ENCODE measurements at regions not wholly inside any gene's neighbourhood (a gene's known extent, or its start where the extent isn't known, plus 50 kb on each side); places are given as distances from the start of the nearest gene placed in this dataset.

- Mint-ChIP-seq H3K4me1 (no peaks in the 10 kb centered on the region), H3K27me3 (no peaks in the 10 kb centered on the region)
- CTCF ChIA-PET, result no interaction called here
These were observed 1481.2 kb upstream of the CADM2 start for GRCh38 chr3:83477563-83477962.

DNA sequence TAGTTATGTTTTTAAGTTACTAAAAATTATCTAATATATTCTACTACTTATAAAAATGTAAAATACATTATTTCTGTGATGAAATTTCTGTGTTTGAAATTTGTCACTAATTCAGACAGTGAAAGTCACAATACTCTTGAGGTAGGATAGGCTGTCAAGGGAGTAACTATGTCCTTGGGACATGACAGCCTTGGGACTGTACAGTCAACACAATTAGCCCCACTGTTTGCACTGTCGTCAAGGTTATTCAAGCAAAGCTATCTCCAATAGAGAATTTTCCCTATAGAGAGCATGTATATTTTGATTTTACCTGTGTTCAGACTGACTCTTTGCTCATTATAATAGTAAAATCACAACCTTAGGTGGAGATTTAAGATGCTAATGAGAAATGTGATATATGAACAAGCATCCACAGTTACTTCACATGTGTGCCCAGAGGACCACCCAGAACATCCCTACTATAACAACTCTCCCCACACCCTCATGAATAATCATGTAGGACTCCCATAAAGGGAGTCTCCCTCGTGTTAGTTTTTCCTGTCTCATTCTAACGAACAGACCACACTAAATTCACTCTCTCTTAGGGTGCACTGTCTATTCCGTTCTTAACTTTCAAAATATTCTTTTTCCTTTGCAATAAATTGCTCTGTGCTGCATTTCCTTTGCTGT lies 1476.3 kb upstream of the CADM2 start:
- DNase-seq, result no peak
- Mint-ChIP-seq H3K36me3 (no peaks in the 10 kb centered on the region), H3K4me3 (no peak overlapping the region), H3K27ac (no peak overlapping the region), H3K27me3 (no peaks in the 10 kb centered on the region), H3K9me3 (peaks cover 4% of the 10 kb centered on the region), H3K4me1 (no peaks in the 10 kb centered on the region)
- CTCF ChIA-PET, result no interaction called here

More at GRCh38 chr3:83477563-83477962, 1481.2 kb upstream of the CADM2 start:
- Mint-ChIP-seq H3K9me3 (peaks cover 4% of the 10 kb centered on the region), H3K36me3 (no peaks in the 10 kb centered on the region), H3K4me3 (no peak overlapping the region), H3K27ac (no peak overlapping the region)
- DNase-seq, result no peak

GRCh38 chr3:83496462-83496861 lies 1462.3 kb upstream of the CADM2 start:
- no peak for DNase-seq
- no peak overlapping the region for H3K4me3 Mint-ChIP-seq
- CTCF ChIA-PET, result no interaction called here
- H3K27me3 Mint-ChIP-seq, result no peaks in the 10 kb centered on the region
- H3K4me1 Mint-ChIP-seq, result no peaks in the 10 kb centered on the region
- no peaks in the 10 kb centered on the region for H3K36me3 Mint-ChIP-seq
- no peaks in the 10 kb centered on the region for H3K9me3 Mint-ChIP-seq
- H3K27ac Mint-ChIP-seq, result no peak overlapping the region

DNA sequence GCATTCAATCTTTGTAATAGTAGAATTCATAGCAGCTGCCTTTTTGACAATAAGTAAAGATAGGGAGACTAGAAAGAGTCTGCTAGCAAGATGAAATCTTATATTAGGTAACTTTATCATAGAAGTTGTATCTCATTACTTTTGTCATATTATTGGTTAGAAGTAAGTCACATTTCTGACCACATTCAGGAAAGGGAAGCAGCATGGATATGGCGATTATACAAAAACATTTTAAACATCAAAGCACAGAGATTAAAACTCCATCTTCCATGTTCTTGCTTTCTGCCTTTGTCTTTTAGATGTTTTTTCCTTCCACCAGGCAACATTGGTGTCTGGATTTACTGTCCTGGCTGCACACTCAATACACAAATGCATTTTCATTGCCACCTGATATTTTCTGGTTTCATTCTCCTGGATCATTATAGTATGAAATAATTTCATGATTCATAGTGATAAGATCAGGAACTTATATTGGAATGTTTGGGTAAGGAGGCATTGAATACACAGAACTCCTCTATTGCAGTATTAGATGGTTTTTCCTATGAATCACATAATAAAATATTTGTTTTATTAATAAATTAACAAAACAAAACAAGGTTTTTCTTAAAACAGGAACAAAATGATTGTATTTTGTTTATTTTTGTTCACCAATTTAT lies 1460.3 kb upstream of the CADM2 start:
- no peaks in the 10 kb centered on the region for H3K36me3 Mint-ChIP-seq
- no peak for DNase-seq
- H3K27ac Mint-ChIP-seq, result no peak overlapping the region
- no peak overlapping the region for H3K4me3 Mint-ChIP-seq
- no peaks in the 10 kb centered on the region for H3K4me1 Mint-ChIP-seq
- peaks cover 8% of the 10 kb centered on the region for H3K9me3 Mint-ChIP-seq
- CTCF ChIA-PET, result no interaction called here
- H3K27me3 Mint-ChIP-seq, result no peaks in the 10 kb centered on the region

DNA sequence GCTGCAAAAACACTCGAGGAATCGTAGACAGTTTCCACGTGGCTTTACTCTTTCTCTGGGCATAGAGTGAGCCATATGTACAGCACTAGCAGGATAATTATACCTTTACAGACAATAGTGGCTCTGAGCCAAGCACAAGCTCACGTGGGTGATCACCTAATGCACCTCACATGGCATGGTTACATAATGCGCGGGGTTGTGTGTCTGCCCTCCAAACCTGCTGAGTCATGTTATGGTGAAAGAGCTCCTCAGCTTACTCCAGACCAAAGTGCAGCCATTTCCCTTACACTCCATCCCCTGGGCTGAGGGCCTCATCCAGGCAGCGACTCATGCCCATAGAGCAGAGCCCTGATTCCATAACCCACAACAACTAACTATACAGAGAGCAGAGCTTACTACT lies 1458.4 kb upstream of the CADM2 start:
- H3K27me3 Mint-ChIP-seq, result no peaks in the 10 kb centered on the region
- H3K4me3 Mint-ChIP-seq, result no peak overlapping the region
- H3K27ac Mint-ChIP-seq, result no peak overlapping the region
- H3K36me3 Mint-ChIP-seq, result no peaks in the 10 kb centered on the region
- CTCF ChIA-PET, result no interaction called here
- peaks cover 8% of the 10 kb centered on the region for H3K9me3 Mint-ChIP-seq
- DNase-seq, result no peak
- H3K4me1 Mint-ChIP-seq, result no peaks in the 10 kb centered on the region

DNA sequence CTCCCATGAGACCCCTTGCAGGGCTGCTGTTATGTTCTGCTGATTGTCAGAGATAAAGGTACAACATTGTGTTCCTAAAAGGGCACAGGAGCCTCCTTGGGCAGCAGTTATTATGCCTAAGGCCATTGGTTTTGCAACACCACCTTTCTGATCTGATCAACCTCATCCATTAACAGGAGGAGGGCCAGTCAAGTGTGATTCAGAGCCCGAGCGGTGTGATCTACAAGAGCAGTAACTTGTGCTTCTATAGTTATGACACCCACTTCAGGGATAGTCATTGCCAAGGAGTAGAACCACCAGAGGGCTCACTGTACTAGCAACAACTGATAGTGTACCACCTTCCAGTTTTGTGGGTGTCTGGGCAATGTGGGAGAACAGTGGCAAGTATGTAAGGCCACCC lies 1457.9 kb upstream of the CADM2 start:
- Mint-ChIP-seq H3K4me3 (no peak overlapping the region), H3K36me3 (no peaks in the 10 kb centered on the region), H3K9me3 (peaks cover 9% of the 10 kb centered on the region), H3K27ac (no peak overlapping the region), H3K27me3 (no peaks in the 10 kb centered on the region), H3K4me1 (no peaks in the 10 kb centered on the region)
- no peak for DNase-seq
- CTCF ChIA-PET, result no interaction called here

GRCh38 chr3:83513051-83513450 lies 1445.7 kb upstream of the CADM2 start:
- Mint-ChIP-seq H3K4me3 (no peak overlapping the region), H3K9me3 (peaks cover 16% of the 10 kb centered on the region), H3K27ac (no peak overlapping the region), H3K36me3 (no peaks in the 10 kb centered on the region), H3K4me1 (no peaks in the 10 kb centered on the region), H3K27me3 (no peaks in the 10 kb centered on the region)
- CTCF ChIA-PET, result no interaction called here
- DNase-seq, result no peak

- no peak for DNase-seq
- CTCF ChIA-PET, result no interaction called here
- H3K27ac Mint-ChIP-seq, result no peak overlapping the region
- no peaks in the 10 kb centered on the region for H3K27me3 Mint-ChIP-seq
- no peaks in the 10 kb centered on the region for H3K4me1 Mint-ChIP-seq
- peaks cover 16% of the 10 kb centered on the region for H3K9me3 Mint-ChIP-seq
- no peaks in the 10 kb centered on the region for H3K36me3 Mint-ChIP-seq
- no peak overlapping the region for H3K4me3 Mint-ChIP-seq
These were observed 1445.1 kb upstream of the CADM2 start for GRCh38 chr3:83513677-83514076.

- no peaks in the 10 kb centered on the region for H3K36me3 Mint-ChIP-seq
- H3K27ac Mint-ChIP-seq, result no peak overlapping the region
- no peak overlapping the region for H3K4me3 Mint-ChIP-seq
- no peaks in the 10 kb centered on the region for H3K27me3 Mint-ChIP-seq
- no peaks in the 10 kb centered on the region for H3K4me1 Mint-ChIP-seq
- H3K9me3 Mint-ChIP-seq, result peaks cover 16% of the 10 kb centered on the region
- CTCF ChIA-PET, result no interaction called here
- DNase-seq, result no peak
These were observed 1444.5 kb upstream of the CADM2 start for GRCh38 chr3:83514130-83514914.

- Mint-ChIP-seq H3K27me3 (no peaks in the 10 kb centered on the region), H3K9me3 (peaks cover 16% of the 10 kb centered on the region), H3K36me3 (no peaks in the 10 kb centered on the region), H3K4me3 (no peak overlapping the region), H3K27ac (no peak overlapping the region), H3K4me1 (no peaks in the 10 kb centered on the region)
- no peak for DNase-seq
- CTCF ChIA-PET, result no interaction called here
These were observed 1443.7 kb upstream of the CADM2 start for GRCh38 chr3:83515123-83515522.

- Mint-ChIP-seq H3K36me3 (no peaks in the 10 kb centered on the region), H3K27ac (no peak overlapping the region), H3K4me3 (no peak overlapping the region), H3K9me3 (peaks cover 2% of the 10 kb centered on the region), H3K4me1 (no peaks in the 10 kb centered on the region), H3K27me3 (no peaks in the 10 kb centered on the region)
- no peak for DNase-seq
- CTCF ChIA-PET, result no interaction called here
These were observed 1435.2 kb upstream of the CADM2 start for GRCh38 chr3:83523470-83524073.

DNA sequence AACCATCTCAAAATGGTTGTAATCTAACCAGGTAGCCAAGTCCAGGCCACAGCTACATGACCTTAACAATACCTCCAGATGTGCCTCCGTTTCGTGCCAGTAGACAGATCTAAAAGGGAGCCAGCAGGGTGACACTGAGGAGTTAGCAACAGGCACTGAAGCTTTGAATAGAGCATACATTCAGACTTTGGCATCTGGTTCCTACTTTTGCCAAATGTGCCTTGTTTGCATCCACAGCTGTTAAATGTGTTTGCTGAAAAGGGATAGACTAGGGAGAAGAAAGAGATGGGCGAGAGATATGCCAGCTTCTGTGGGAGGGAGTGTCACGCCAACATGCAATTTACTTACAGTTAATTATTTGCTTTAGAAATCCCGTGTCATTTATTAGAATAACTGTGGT lies 1433.9 kb upstream of the CADM2 start:
- CTCF ChIA-PET, result no interaction called here
- DNase-seq, result no peak
- H3K4me1 Mint-ChIP-seq, result no peaks in the 10 kb centered on the region
- no peaks in the 10 kb centered on the region for H3K36me3 Mint-ChIP-seq
- H3K9me3 Mint-ChIP-seq, result peaks cover 2% of the 10 kb centered on the region
- no peaks in the 10 kb centered on the region for H3K27me3 Mint-ChIP-seq
- H3K27ac Mint-ChIP-seq, result no peak overlapping the region
- no peak overlapping the region for H3K4me3 Mint-ChIP-seq

DNA sequence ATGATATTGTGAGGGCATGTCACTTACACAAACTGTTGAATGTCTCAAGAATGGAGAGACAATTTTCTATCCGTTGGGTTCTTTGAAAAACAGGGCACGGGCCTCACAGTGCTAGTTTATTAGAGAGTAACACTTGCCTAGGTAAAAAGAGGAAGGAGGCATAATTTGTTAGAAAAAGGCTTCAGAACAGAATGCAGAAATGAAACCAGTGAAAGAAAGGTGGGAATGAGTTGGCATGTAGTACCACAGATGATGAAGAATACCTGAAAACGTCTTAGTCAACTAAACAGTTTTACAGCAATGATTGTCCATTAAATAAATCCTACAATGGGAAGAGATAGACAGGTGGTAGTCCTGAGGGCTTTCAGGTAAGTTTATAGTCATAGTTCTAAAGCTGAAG lies 1399.7 kb upstream of the CADM2 start:
- peaks cover 23% of the 10 kb centered on the region for H3K9me3 Mint-ChIP-seq
- H3K36me3 Mint-ChIP-seq, result no peaks in the 10 kb centered on the region
- CTCF ChIA-PET, result no interaction called here
- no peaks in the 10 kb centered on the region for H3K4me1 Mint-ChIP-seq
- H3K27me3 Mint-ChIP-seq, result no peaks in the 10 kb centered on the region
- no peak overlapping the region for H3K27ac Mint-ChIP-seq
- DNase-seq, result no peak
- H3K4me3 Mint-ChIP-seq, result no peak overlapping the region

DNA sequence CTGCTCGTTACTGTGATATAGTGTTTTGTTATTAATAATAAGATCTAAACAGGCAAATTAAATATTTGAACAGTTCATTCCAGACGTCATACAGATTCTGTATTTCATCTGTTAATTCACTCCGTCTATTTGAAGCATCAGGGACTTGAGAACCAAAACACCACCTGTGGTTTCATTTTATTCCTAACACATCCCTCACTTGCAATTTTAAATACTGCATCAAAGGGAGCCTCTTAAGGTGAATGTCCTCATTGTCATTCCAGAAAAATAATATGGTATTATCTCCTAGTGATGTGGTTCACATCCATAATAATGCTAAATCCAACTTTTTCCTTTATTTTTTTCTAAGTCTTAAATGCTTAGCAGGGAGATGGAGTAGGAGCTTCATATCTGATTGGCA lies 1390.9 kb upstream of the CADM2 start:
- no peak for DNase-seq
- Mint-ChIP-seq H3K9me3 (no peaks in the 10 kb centered on the region), H3K4me3 (no peak overlapping the region), H3K4me1 (no peaks in the 10 kb centered on the region), H3K27ac (no peak overlapping the region), H3K27me3 (no peaks in the 10 kb centered on the region), H3K36me3 (no peaks in the 10 kb centered on the region)
- CTCF ChIA-PET, result no interaction called here

GRCh38 chr3:83581546-83581945 lies 1377.2 kb upstream of the CADM2 start:
- CTCF ChIA-PET, result no interaction called here
- Mint-ChIP-seq H3K4me1 (no peaks in the 10 kb centered on the region), H3K9me3 (peaks cover 6% of the 10 kb centered on the region), H3K27ac (no peak overlapping the region), H3K27me3 (no peaks in the 10 kb centered on the region), H3K4me3 (no peak overlapping the region), H3K36me3 (no peaks in the 10 kb centered on the region)
- no peak for DNase-seq
